ENCODE measurements at regions not wholly inside any gene's neighbourhood (a gene's known extent, or its start where the extent isn't known, plus 50 kb on each side); places are given as distances from the start of the nearest gene placed in this dataset.
"Not testable (repeated sequence)": the region's sequence is repeated elsewhere in the genome, so short reads cannot be mapped to it uniquely, and the experiment has no call there.

GRCh38 chrX:45630078-45630477 lies 429.4 kb upstream of the DIPK2B start:
- DNase-seq, result no peak

- DNase-seq, result no peak
Observed at GRCh38 chrX:45628041-45628440, 427.4 kb upstream of the DIPK2B start.

- DNase-seq, result no peak
Observed at GRCh38 chrX:45623266-45623665, 422.6 kb upstream of the DIPK2B start.

GRCh38 chrX:45622538-45622937 lies 421.9 kb upstream of the DIPK2B start:
- no peak for DNase-seq

GRCh38 chrX:45622042-45622423 lies 421.4 kb upstream of the DIPK2B start:
- no peak for DNase-seq

GRCh38 chrX:45621376-45622041 lies 420.8 kb upstream of the DIPK2B start:
- DNase-seq, result no peak

- DNase-seq, result no peak
Observed at GRCh38 chrX:45619290-45619689, 418.6 kb upstream of the DIPK2B start.

GRCh38 chrX:45615591-45615990 lies 414.9 kb upstream of the DIPK2B start:
- not testable (repeated sequence) for DNase-seq

- no peak for DNase-seq
Observed at GRCh38 chrX:45614853-45615252, 414.2 kb upstream of the DIPK2B start.

- DNase-seq, result no peak
Observed at GRCh38 chrX:45602151-45602550, 401.5 kb upstream of the DIPK2B start.

- no peak for DNase-seq
Observed at GRCh38 chrX:45601052-45601451, 400.4 kb upstream of the DIPK2B start.

GRCh38 chrX:45598861-45599260 lies 398.2 kb upstream of the DIPK2B start:
- no peak for DNase-seq

- no peak for DNase-seq
Observed at GRCh38 chrX:45596188-45596808, 395.6 kb upstream of the DIPK2B start.

- no peak for DNase-seq
Observed at GRCh38 chrX:45592101-45592500, 391.4 kb upstream of the DIPK2B start.

- no peak for DNase-seq
Observed at GRCh38 chrX:45591650-45592049, 391.0 kb upstream of the DIPK2B start.

GRCh38 chrX:45584717-45585116 lies 384.0 kb upstream of the DIPK2B start:
- no peak for DNase-seq

GRCh38 chrX:45577361-45577760 lies 376.7 kb upstream of the DIPK2B start:
- DNase-seq, result no peak

GRCh38 chrX:45571453-45571852 lies 370.8 kb upstream of the DIPK2B start:
- no peak for DNase-seq

GRCh38 chrX:45566456-45566855 lies 365.8 kb upstream of the DIPK2B start:
- no peak for DNase-seq

- no peak for DNase-seq
Observed at GRCh38 chrX:45557387-45557786, 356.7 kb upstream of the DIPK2B start.

- no peak for DNase-seq
Observed at GRCh38 chrX:45554736-45555135, 354.1 kb upstream of the DIPK2B start.

- no peak for DNase-seq
Observed at GRCh38 chrX:45553417-45553816, 352.7 kb upstream of the DIPK2B start.

- not testable (repeated sequence) for DNase-seq
Observed at GRCh38 chrX:45546697-45547096, 346.0 kb upstream of the DIPK2B start.

- no peak for DNase-seq
Observed at GRCh38 chrX:45540181-45540580, 339.5 kb upstream of the DIPK2B start.

GRCh38 chrX:45537936-45538335 lies 337.3 kb upstream of the DIPK2B start:
- no peak for DNase-seq
